ENCODE measurements at regions not wholly inside any gene's neighbourhood (a gene's known extent, or its start where the extent isn't known, plus 50 kb on each side); places are given as distances from the start of the nearest gene placed in this dataset.

DNA sequence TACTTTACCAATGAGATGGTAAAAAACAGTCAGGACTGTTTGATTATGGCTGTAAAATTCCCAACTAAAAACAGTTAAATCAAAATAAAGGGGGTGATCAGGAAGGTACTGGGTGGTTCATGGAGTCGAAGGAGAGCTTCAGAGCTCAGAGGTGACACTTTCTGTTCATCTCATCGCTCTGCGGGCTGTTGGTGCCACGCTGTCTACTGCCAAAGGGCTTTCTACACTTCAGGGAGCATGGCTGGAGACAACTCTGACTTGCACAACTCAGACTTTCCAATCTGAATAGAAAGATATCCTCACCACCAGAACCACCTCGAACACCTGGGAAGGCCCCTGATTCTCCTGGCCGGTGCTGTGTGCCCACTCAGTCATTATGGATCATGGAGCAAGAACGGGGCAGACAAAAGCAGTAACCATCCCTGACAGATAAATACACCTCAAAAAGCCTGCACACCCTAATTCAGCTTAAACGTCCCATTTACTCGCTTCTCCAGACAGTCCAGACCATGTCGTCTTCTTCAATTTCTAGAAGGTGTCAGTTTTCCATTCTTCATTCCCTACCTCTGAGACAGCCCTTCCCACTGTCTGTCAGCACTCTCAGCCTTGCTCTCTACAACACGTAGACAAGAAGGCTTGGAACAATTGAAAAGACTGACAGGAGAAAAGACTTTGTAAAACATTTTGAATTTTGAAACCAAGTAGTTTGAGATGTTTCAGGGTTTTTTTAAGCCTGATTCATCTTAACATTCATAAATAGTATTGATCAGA lies 348.7 kb upstream of the NFE2L3 start:
- no peaks in the 10 kb centered on the region for H3K4me1 ChIP-seq
- H3K36me3 ChIP-seq: no peaks in the 10 kb centered on the region
- H3K27me3 ChIP-seq: no peaks in the 10 kb centered on the region
- H3K9me3 ChIP-seq: no peaks in the 10 kb centered on the region
- ATAC-seq (no peak), DNase-seq (no peak)
- no peak overlapping the region for H3K4me3 ChIP-seq
- no peak for TF ChIP-seq POLR2A (IDR thresholded peaks at IDR 0.05)
- TF ChIP-seq, protein P1, sequence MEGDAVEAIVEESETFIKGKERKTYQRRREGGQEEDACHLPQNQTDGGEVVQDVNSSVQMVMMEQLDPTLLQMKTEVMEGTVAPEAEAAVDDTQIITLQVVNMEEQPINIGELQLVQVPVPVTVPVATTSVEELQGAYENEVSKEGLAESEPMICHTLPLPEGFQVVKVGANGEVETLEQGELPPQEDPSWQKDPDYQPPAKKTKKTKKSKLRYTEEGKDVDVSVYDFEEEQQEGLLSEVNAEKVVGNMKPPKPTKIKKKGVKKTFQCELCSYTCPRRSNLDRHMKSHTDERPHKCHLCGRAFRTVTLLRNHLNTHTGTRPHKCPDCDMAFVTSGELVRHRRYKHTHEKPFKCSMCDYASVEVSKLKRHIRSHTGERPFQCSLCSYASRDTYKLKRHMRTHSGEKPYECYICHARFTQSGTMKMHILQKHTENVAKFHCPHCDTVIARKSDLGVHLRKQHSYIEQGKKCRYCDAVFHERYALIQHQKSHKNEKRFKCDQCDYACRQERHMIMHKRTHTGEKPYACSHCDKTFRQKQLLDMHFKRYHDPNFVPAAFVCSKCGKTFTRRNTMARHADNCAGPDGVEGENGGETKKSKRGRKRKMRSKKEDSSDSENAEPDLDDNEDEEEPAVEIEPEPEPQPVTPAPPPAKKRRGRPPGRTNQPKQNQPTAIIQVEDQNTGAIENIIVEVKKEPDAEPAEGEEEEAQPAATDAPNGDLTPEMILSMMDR (IDR thresholded peaks at IDR 0.05): no peak
- no peak overlapping the region for H3K27ac ChIP-seq
- WGBS (ENCODE audit: insufficient coverage, low coverage, low lambda C conversion rate, missing lambda C conversion rate): 47% methylated on average over 9 of the region's 11 CpGs
- intact Hi-C loops (cut with DNase I): no loop called here

DNA sequence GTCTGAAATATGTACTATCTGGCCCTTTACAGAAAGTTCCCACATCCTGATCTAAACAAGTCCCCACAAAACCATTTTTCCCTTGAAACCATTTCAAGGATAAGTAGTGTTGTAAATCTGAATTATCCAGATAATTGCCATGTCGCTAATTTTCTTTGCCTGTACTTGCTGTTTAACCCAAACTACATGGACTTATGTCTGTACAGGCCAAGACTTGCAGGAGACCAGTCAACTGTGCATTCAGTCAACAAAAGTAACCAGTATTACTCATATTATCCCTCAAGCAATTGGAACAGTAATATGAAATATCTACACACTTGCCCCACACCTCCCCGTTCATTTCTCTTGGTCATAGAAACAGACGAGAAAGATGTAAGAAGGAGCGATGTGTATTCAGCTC lies 347.8 kb upstream of the NFE2L3 start:
- TF ChIP-seq, protein P1 (IDR thresholded peaks at IDR 0.05): no peak
- no peak for TF ChIP-seq POLR2A (IDR thresholded peaks at IDR 0.05)
- DNase-seq: no peak

DNA sequence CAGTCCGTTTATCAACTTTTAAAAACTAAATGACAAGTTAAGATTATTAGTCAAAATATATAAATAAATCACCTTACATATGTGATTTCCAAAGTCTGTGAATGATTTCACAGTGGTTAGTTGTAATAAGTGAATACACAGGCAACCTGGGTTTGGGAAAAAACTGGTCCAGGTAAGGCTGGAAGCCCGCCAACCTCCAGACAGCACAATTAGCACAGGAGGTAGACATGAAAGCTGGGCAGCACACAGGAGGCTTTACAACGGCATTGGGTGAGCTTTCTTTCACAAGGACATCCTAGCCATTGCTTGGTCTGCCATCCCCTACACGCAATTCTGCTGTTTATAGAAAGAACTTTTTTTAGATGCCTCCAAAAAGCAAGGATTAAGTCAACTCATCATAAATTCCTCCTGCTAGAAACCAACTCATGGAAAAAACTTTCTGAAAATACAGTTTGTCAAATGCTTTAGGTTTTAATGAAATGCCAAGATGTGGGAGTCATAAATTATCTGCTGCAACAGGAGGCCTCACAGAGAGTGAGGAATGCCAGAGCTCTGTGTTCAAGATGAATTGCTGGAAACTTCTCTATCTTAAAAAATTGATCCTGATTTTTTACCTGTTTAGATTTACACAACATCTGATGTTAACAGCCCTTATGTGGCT lies 346.8 kb upstream of the NFE2L3 start:
- Histone ChIP-seq H3K9me3 (no peaks in the 10 kb centered on the region), H3K4me1 (no peaks in the 10 kb centered on the region), H3K4me3 (no peak overlapping the region), H3K27ac (no peak overlapping the region), H3K36me3 (no peaks in the 10 kb centered on the region), H3K27me3 (no peaks in the 10 kb centered on the region)
- intact Hi-C loops (cut with DNase I): no loop called here
- no peak for TF ChIP-seq POLR2A (IDR thresholded peaks at IDR 0.05)
- TF ChIP-seq, protein P1 (IDR thresholded peaks at IDR 0.05): no peak
- no peak for DNase-seq
- no peak for ATAC-seq
- WGBS (ENCODE audit: insufficient coverage, low coverage, low lambda C conversion rate, missing lambda C conversion rate): 60% methylated on average over 4 of the region's 4 CpGs

More for the DNA sequence above, 347.8 kb upstream of the NFE2L3 start:
- Histone ChIP-seq H3K9me3 (no peaks in the 10 kb centered on the region), H3K4me1 (no peaks in the 10 kb centered on the region), H3K27me3 (no peaks in the 10 kb centered on the region), H3K27ac (no peak overlapping the region), H3K4me3 (no peak overlapping the region), H3K36me3 (no peaks in the 10 kb centered on the region)
- WGBS (ENCODE audit: insufficient coverage, low coverage, low lambda C conversion rate, missing lambda C conversion rate): 84% methylated on average over 4 of the region's 4 CpGs
- no peak for ATAC-seq
- intact Hi-C loops (cut with DNase I): no loop called here

DNA sequence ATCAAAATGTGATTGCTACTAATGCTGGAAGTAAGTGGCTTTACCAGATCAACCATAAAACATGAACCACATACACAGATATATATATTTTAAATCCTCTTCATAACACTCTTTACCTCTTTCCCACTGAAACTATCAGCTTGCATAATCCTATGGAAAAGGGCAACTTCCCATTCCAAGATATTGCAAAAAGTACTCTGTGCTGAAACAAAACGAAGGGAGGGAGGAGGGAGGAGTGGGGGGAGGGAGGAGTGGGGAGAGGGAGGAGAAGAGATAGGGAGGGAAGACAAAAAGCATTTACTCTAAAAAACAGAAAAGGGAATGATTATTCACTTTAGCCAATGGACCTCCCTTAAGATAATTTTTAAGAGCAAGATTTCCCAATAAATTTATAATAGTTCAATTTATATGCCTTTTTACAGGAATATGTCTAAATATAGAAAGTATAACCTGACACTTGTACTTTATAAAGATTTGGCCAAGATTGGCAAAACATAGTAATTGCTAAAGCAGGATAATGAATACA lies 344.8 kb upstream of the NFE2L3 start:
- Histone ChIP-seq H3K4me1 (no peaks in the 10 kb centered on the region), H3K27ac (no peak overlapping the region), H3K27me3 (no peaks in the 10 kb centered on the region), H3K9me3 (no peaks in the 10 kb centered on the region), H3K4me3 (no peak overlapping the region), H3K36me3 (no peaks in the 10 kb centered on the region)
- intact Hi-C loops (cut with DNase I): no loop called here
- ATAC-seq: no peak
- TF ChIP-seq, protein P1 (IDR thresholded peaks at IDR 0.05): no peak
- no peak for TF ChIP-seq POLR2A (IDR thresholded peaks at IDR 0.05)
- DNase-seq: no peak
- WGBS (ENCODE audit: insufficient coverage, low coverage, low lambda C conversion rate, missing lambda C conversion rate): 10% methylated on average over 1 of the region's 1 CpG
